HTR-8/SVneo (cell line): ENCODE measurements at regions not wholly inside any gene's neighbourhood (a gene's known extent, or its start where the extent isn't known, plus 50 kb on each side); places are given as distances from the start of the nearest gene placed in this dataset.

ENCODE experiments used
- DNase-seq: peaks from one replicate; pipeline ENCODE4 v3.0.0; 2011; ENCODE audit warnings: low spot score, mixed read lengths; ENCODE audit not compliant: insufficient read length
- FAIRE-seq: peaks from 2 replicates; lab custom pipeline; 2011; peaks lifted over from hg19 to GRCh38; lab: Jason Lieb, UNC

- no peak for DNase-seq
- no peak for FAIRE-seq
These were observed 181.4 kb downstream of the KLF5 start for GRCh38 chr13:73240193-73240592.

- DNase-seq = no peak
- no peak for FAIRE-seq
These were observed 176.6 kb downstream of the KLF5 start for GRCh38 chr13:73235385-73235784.

- DNase-seq = no peak
- FAIRE-seq = no peak
These were observed 172.7 kb downstream of the KLF5 start for GRCh38 chr13:73231471-73231870.

- DNase-seq (no peak), FAIRE-seq (no peak)
These were observed 171.9 kb downstream of the KLF5 start for GRCh38 chr13:73230716-73231115.

- no peak for FAIRE-seq
- no peak for DNase-seq
These were observed 169.7 kb downstream of the KLF5 start for GRCh38 chr13:73228546-73228945.

- DNase-seq (no peak), FAIRE-seq (no peak)
These were observed 167.2 kb downstream of the KLF5 start for GRCh38 chr13:73225990-73226389.

GRCh38 chr13:73224703-73225102 is 165.9 kb downstream of the KLF5 start:
- FAIRE-seq (no peak), DNase-seq (no peak)

GRCh38 chr13:73223372-73223781 is 164.6 kb downstream of the KLF5 start:
- no peak for FAIRE-seq
- DNase-seq = no peak

GRCh38 chr13:73222627-73223305 is 164.0 kb downstream of the KLF5 start:
- DNase-seq = no peak

GRCh38 chr13:73220966-73221720 is 162.3 kb downstream of the KLF5 start:
- DNase-seq (no peak), FAIRE-seq (no peak)

More at GRCh38 chr13:73222627-73223305, 164.0 kb downstream of the KLF5 start:
- FAIRE-seq = no peak

GRCh38 chr13:73218181-73218580 is 159.4 kb downstream of the KLF5 start:
- FAIRE-seq (no peak), DNase-seq (no peak)

GRCh38 chr13:73216381-73216831 is 157.6 kb downstream of the KLF5 start:
- no peak for FAIRE-seq

GRCh38 chr13:73215823-73216222 is 157.0 kb downstream of the KLF5 start:
- no peak for DNase-seq
- FAIRE-seq = no peak

More at GRCh38 chr13:73216381-73216831, 157.6 kb downstream of the KLF5 start:
- DNase-seq = no peak

GRCh38 chr13:73212482-73212881 is 153.7 kb downstream of the KLF5 start:
- no peak for FAIRE-seq
- no peak for DNase-seq

- no peak for DNase-seq
- FAIRE-seq = no peak
These were observed 151.5 kb downstream of the KLF5 start for GRCh38 chr13:73210218-73210883.

- FAIRE-seq = no peak
- no peak for DNase-seq
These were observed 146.1 kb downstream of the KLF5 start for GRCh38 chr13:73204952-73205351.

GRCh38 chr13:73201626-73202025 is 142.8 kb downstream of the KLF5 start:
- FAIRE-seq = no peak

GRCh38 chr13:73198991-73199411 is 140.2 kb downstream of the KLF5 start:
- FAIRE-seq = no peak
- DNase-seq = no peak

More at GRCh38 chr13:73201626-73202025, 142.8 kb downstream of the KLF5 start:
- no peak for DNase-seq

- DNase-seq (no peak), FAIRE-seq (no peak)
These were observed 136.3 kb downstream of the KLF5 start for GRCh38 chr13:73195091-73195490.

GRCh38 chr13:73194310-73194709 is 135.5 kb downstream of the KLF5 start:
- DNase-seq = no peak
- FAIRE-seq = no peak

- DNase-seq (no peak), FAIRE-seq (no peak)
These were observed 134.7 kb downstream of the KLF5 start for GRCh38 chr13:73193554-73193953.
